ENCODE measurements at regions not wholly inside any gene's neighbourhood (a gene's known extent, or its start where the extent isn't known, plus 50 kb on each side); places are given as distances from the start of the nearest gene placed in this dataset.

GRCh38 chr6:131410785-131411184, 162.2 kb upstream of the ARG1 start:
- TF ChIP-seq CTCF (IDR thresholded peaks at IDR 0.05) = no peak
- no peak for TF ChIP-seq POLR2AphosphoS5 (IDR thresholded peaks at IDR 0.05; ENCODE audit: low read depth, low read length)
- TF ChIP-seq REST (IDR thresholded peaks at IDR 0.05; ENCODE audit: insufficient read depth in 1 of 2, low read depth in 2 of 2, low read length in 1 of 2) = no peak
- no peak for TF ChIP-seq TCF7L2 (IDR thresholded peaks at IDR 0.05; ENCODE audit: low read depth, low read length)
- TF ChIP-seq SIN3A (IDR thresholded peaks at IDR 0.05; ENCODE audit: borderline replicate concordance, insufficient read depth, low read depth, low read length) = no peak
